ENCODE measurements at regions not wholly inside any gene's neighbourhood (a gene's known extent, or its start where the extent isn't known, plus 50 kb on each side); places are given as distances from the start of the nearest gene placed in this dataset.

- no peak overlapping the region for H3K4me3 ChIP-seq
- no peaks in the 10 kb centered on the region for H3K36me3 ChIP-seq
- H3K27ac ChIP-seq = no peak overlapping the region
- H3K9me3 ChIP-seq = peaks cover 0 to 12% (median 0%) of the 10 kb centered on the region in 3 donors
- H3K4me1 ChIP-seq = peaks cover 0 to 7% (median 0%) of the 10 kb centered on the region in 4 donors
- TF ChIP-seq CTCF (IDR thresholded peaks at IDR 0.05) = no peak
- H3K27me3 ChIP-seq = no peaks in the 10 kb centered on the region
- DNase-seq = no peak
- intact Hi-C loops (cut with DNase I; ENCODE audit: low total_unique reads) = no loop called here
Observed at GRCh38 chr3:139197251-139197650, 146.6 kb upstream of the MRPS22 start.

GRCh38 chr3:139198186-139198585 lies 145.6 kb upstream of the MRPS22 start:
- no peak for DNase-seq

GRCh38 chr3:139198929-139199328 lies 144.9 kb upstream of the MRPS22 start:
- no peak for TF ChIP-seq CTCF (IDR thresholded peaks at IDR 0.05)
- DNase-seq = no peak
- no peaks in the 10 kb centered on the region for H3K27me3 ChIP-seq
- H3K36me3 ChIP-seq = no peaks in the 10 kb centered on the region
- H3K4me1 ChIP-seq = peaks cover 0 to 7% (median 0%) of the 10 kb centered on the region in 4 donors
- H3K9me3 ChIP-seq = peaks cover 0 to 12% (median 0%) of the 10 kb centered on the region in 3 donors
- intact Hi-C loops (cut with DNase I; ENCODE audit: low total_unique reads) = no loop called here
- no peak overlapping the region for H3K27ac ChIP-seq
- no peak overlapping the region for H3K4me3 ChIP-seq

More at GRCh38 chr3:139198186-139198585, 145.6 kb upstream of the MRPS22 start:
- Histone ChIP-seq H3K9me3 (peaks cover 0 to 12% (median 0%) of the 10 kb centered on the region in 3 donors), H3K4me1 (peaks cover 0 to 7% (median 0%) of the 10 kb centered on the region in 4 donors), H3K27ac (no peak overlapping the region), H3K4me3 (no peak overlapping the region), H3K36me3 (no peaks in the 10 kb centered on the region), H3K27me3 (no peaks in the 10 kb centered on the region)
- TF ChIP-seq CTCF (IDR thresholded peaks at IDR 0.05) = no peak
- intact Hi-C loops (cut with DNase I; ENCODE audit: low total_unique reads) = no loop called here

GRCh38 chr3:139199421-139200010 lies 144.3 kb upstream of the MRPS22 start:
- no peak overlapping the region for H3K27ac ChIP-seq
- no peak for TF ChIP-seq CTCF (IDR thresholded peaks at IDR 0.05)

GRCh38 chr3:139201446-139202225 lies 142.2 kb upstream of the MRPS22 start:
- intact Hi-C loops (cut with DNase I; ENCODE audit: low total_unique reads) = no loop called here

More at GRCh38 chr3:139199421-139200010, 144.3 kb upstream of the MRPS22 start:
- DNase-seq = no peak
- Histone ChIP-seq H3K4me3 (no peak overlapping the region), H3K36me3 (no peaks in the 10 kb centered on the region), H3K27me3 (no peaks in the 10 kb centered on the region), H3K9me3 (peaks cover 0 to 12% (median 0%) of the 10 kb centered on the region in 3 donors), H3K4me1 (peaks cover 0 to 7% (median 0%) of the 10 kb centered on the region in 4 donors)
- intact Hi-C loops (cut with DNase I; ENCODE audit: low total_unique reads) = no loop called here

More at GRCh38 chr3:139201446-139202225, 142.2 kb upstream of the MRPS22 start:
- Histone ChIP-seq H3K4me1 (peaks cover 0 to 7% (median 0%) of the 10 kb centered on the region in 4 donors), H3K36me3 (no peaks in the 10 kb centered on the region), H3K27ac (no peak overlapping the region), H3K4me3 (no peak overlapping the region), H3K27me3 (no peaks in the 10 kb centered on the region), H3K9me3 (peaks cover 0 to 2% (median 0%) of the 10 kb centered on the region in 3 donors)
- TF ChIP-seq CTCF (IDR thresholded peaks at IDR 0.05) = no peak
- no peak for DNase-seq

All from tibial artery (tissue), 4 donors.